ENCODE measurements at regions not wholly inside any gene's neighbourhood (a gene's known extent, or its start where the extent isn't known, plus 50 kb on each side); places are given as distances from the start of the nearest gene placed in this dataset.

- TF ChIP-seq BHLHE40 (IDR thresholded peaks at IDR 0.05; ENCODE audit: borderline replicate concordance) (no peak), TARDBP (IDR thresholded peaks at IDR 0.05) (no peak), FOXK2 (IDR thresholded peaks at IDR 0.05) (no peak), PKNOX1 (IDR thresholded peaks at IDR 0.05) (no peak), SP1 (IDR thresholded peaks at IDR 0.05) (no peak), HDGF (IDR thresholded peaks at IDR 0.05; ENCODE audit: borderline replicate concordance) (no peak), FOXM1 (IDR thresholded peaks at IDR 0.05; ENCODE audit: borderline replicate concordance) (no peak)
Measured at GRCh38 chr18:5669585-5669984, 125.8 kb upstream of the EPB41L3 start.

Measured in HEK293T (cell line).